ENCODE measurements at regions not wholly inside any gene's neighbourhood (a gene's known extent, or its start where the extent isn't known, plus 50 kb on each side); places are given as distances from the start of the nearest gene placed in this dataset.

DNA sequence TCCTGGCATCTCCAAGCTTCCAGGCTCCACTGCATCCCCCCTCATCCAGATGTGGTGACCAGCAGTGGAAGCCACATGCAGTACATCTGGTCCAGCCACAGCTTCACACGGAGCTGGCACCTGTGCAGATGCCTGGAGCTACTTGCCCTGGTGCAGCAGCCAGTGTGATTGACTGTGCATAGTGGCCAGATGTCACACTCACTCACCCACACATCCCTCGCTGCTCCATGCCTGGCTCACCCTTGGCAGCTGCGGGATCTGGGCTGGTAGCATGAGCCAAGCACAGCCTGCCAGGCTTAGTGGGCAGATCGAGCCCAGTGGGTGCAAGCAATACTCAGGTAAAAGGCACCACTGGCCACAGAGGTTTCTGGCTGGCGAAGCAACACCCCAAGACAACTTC is 398.0 kb upstream of the CNTN4 start:
- TF ChIP-seq MYC (IDR thresholded peaks at IDR 0.05; ENCODE audit: low read depth, low read length) (no peak), POLR2A (IDR thresholded peaks at IDR 0.05; ENCODE audit: extremely low read depth, insufficient read length) (no peak)
- TF ChIP-seq, protein P1, sequence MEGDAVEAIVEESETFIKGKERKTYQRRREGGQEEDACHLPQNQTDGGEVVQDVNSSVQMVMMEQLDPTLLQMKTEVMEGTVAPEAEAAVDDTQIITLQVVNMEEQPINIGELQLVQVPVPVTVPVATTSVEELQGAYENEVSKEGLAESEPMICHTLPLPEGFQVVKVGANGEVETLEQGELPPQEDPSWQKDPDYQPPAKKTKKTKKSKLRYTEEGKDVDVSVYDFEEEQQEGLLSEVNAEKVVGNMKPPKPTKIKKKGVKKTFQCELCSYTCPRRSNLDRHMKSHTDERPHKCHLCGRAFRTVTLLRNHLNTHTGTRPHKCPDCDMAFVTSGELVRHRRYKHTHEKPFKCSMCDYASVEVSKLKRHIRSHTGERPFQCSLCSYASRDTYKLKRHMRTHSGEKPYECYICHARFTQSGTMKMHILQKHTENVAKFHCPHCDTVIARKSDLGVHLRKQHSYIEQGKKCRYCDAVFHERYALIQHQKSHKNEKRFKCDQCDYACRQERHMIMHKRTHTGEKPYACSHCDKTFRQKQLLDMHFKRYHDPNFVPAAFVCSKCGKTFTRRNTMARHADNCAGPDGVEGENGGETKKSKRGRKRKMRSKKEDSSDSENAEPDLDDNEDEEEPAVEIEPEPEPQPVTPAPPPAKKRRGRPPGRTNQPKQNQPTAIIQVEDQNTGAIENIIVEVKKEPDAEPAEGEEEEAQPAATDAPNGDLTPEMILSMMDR (IDR thresholded peaks at IDR 0.05; ENCODE audit: low read depth, low read length), result no peak
- TF ChIP-seq, protein P2, sequence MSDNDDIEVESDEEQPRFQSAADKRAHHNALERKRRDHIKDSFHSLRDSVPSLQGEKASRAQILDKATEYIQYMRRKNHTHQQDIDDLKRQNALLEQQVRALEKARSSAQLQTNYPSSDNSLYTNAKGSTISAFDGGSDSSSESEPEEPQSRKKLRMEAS (IDR thresholded peaks at IDR 0.05; ENCODE audit: low read depth, low read length), result no peak
- H3K4me3 ChIP-seq (ENCODE audit: low read depth, low read length), result no peak overlapping the region
- no peak for DNase-seq (ENCODE audit: low read depth)

DNA sequence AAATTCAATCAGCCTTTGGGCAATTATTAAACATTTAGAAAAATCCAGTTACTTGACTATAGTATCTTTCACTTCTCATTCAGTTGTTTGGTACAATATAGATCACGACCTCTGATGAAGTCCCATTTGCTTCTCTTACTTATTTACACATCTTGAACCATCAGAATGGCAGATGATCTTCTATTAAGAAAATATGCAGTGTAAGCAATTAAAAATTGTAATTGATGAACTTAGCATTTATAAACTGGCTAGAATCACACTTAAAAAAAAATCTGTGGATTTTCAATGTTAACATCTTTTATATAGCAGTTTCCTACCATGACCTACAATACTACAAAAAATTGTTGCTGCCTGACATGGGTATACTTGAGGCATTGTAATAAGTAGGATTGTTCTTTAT is 395.5 kb upstream of the CNTN4 start:
- H3K4me3 ChIP-seq (ENCODE audit: low read depth, low read length), result no peak overlapping the region
- no peak for DNase-seq (ENCODE audit: low read depth)
- TF ChIP-seq MYC (IDR thresholded peaks at IDR 0.05; ENCODE audit: low read depth, low read length) (no peak), POLR2A (IDR thresholded peaks at IDR 0.05; ENCODE audit: extremely low read depth, insufficient read length) (no peak)
- TF ChIP-seq, protein P2 (IDR thresholded peaks at IDR 0.05; ENCODE audit: low read depth, low read length), result no peak
- TF ChIP-seq, protein P1 (IDR thresholded peaks at IDR 0.05; ENCODE audit: low read depth, low read length), result no peak

DNA sequence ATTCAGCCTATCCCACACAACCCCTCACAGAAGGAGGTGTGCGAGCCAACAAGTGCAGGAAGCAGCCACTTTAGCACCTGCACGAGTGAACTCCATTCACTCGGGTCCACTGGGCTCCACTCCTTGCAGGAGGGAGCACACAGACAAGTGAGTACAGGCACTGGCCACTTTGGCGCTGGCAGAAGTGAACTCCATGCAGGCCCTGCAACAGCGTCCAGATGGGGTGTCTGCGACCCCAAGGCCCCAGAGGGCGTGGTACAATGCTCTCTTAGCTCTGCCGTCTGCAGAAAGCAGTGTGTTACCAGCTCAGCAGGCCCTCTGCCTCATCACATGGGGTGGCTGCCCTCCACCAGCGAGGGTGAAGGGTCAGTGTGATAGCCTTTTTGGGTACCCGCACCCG is 388.0 kb upstream of the CNTN4 start:
- H3K4me3 ChIP-seq (ENCODE audit: low read depth, low read length), result no peak overlapping the region
- TF ChIP-seq, protein P1 (IDR thresholded peaks at IDR 0.05; ENCODE audit: low read depth, low read length), result no peak
- no peak for TF ChIP-seq POLR2A (IDR thresholded peaks at IDR 0.05; ENCODE audit: extremely low read depth, insufficient read length)
- TF ChIP-seq MYC (IDR thresholded peaks at IDR 0.05; ENCODE audit: low read depth, low read length), result no peak
- TF ChIP-seq, protein P2 (IDR thresholded peaks at IDR 0.05; ENCODE audit: low read depth, low read length), result no peak
- DNase-seq (ENCODE audit: low read depth), result no peak

DNA sequence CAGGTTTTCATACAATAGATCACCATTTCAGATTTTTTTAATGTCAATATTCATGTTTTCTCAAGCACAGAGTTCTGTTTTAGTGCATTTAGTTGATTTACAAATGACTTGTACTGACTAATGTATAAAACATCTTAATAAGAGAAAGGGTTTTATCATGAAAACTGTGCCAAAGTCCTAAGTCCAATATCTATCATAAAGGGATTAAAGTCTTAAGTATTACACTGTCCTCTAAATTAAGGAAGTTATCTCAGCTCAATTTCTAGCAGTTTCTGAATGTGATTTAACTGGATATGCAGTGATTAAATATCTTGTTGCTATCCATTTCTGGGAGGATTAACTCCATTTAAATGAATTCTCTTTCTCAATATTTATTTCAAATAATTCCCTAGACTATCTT is 381.1 kb upstream of the CNTN4 start:
- DNase-seq (ENCODE audit: low read depth), result no peak
- H3K4me3 ChIP-seq (ENCODE audit: low read depth, low read length), result no peak overlapping the region
- TF ChIP-seq, protein P2 (IDR thresholded peaks at IDR 0.05; ENCODE audit: low read depth, low read length), result no peak
- TF ChIP-seq MYC (IDR thresholded peaks at IDR 0.05; ENCODE audit: low read depth, low read length) (no peak), POLR2A (IDR thresholded peaks at IDR 0.05; ENCODE audit: extremely low read depth, insufficient read length) (no peak)
- TF ChIP-seq, protein P1 (IDR thresholded peaks at IDR 0.05; ENCODE audit: low read depth, low read length), result no peak

DNA sequence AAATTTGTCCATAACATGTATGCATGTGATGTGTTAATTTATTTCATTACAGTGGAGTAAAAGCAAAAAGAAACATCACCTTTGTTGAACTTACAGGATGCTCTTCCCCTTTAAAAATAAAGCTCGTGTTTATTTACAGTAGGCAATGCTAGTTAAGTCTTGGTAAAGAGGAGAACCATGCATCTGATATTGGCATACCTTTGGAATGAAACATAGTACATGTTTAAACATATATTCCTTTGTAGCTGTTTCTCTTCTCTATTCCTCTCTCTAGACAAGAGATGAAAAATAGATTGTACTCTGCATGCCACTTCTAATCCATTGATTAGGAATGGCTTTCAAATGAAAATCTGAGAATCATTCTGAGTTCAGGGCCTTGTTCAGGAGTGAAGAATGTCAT is 374.9 kb upstream of the CNTN4 start:
- no peak for DNase-seq (ENCODE audit: low read depth)
- no peak overlapping the region for H3K4me3 ChIP-seq (ENCODE audit: low read depth, low read length)
- no peak for TF ChIP-seq POLR2A (IDR thresholded peaks at IDR 0.05; ENCODE audit: extremely low read depth, insufficient read length)
- TF ChIP-seq, protein P2 (IDR thresholded peaks at IDR 0.05; ENCODE audit: low read depth, low read length), result no peak
- TF ChIP-seq, protein P1 (IDR thresholded peaks at IDR 0.05; ENCODE audit: low read depth, low read length), result no peak
- no peak for TF ChIP-seq MYC (IDR thresholded peaks at IDR 0.05; ENCODE audit: low read depth, low read length)

DNA sequence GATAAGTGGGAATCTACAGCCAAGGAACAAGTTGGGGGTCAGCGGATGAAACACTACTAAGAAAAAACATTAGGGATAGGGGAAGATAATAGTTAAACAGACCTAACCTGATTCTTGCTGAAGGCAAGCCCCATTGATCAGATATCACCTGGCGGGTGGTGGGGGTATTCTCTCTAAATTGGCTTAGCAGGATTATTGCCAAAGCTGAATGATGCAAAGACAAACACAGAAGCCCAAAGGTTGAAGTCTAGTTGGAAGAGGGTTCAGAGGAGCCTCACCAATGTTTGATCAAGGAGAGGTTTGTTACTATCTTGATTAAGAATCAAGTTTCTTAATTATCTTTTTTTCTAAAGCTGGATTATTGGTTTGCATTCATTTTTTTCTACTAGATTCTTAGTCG is 371.9 kb upstream of the CNTN4 start:
- H3K4me3 ChIP-seq (ENCODE audit: low read depth, low read length), result no peak overlapping the region
- no peak for DNase-seq (ENCODE audit: low read depth)
- TF ChIP-seq MYC (IDR thresholded peaks at IDR 0.05; ENCODE audit: low read depth, low read length), result no peak
- TF ChIP-seq, protein P1 (IDR thresholded peaks at IDR 0.05; ENCODE audit: low read depth, low read length), result no peak
- TF ChIP-seq, protein P2 (IDR thresholded peaks at IDR 0.05; ENCODE audit: low read depth, low read length), result no peak
- no peak for TF ChIP-seq POLR2A (IDR thresholded peaks at IDR 0.05; ENCODE audit: extremely low read depth, insufficient read length)
